ENCODE measurements at regions not wholly inside any gene's neighbourhood (a gene's known extent, or its start where the extent isn't known, plus 50 kb on each side); places are given as distances from the start of the nearest gene placed in this dataset.

- Histone ChIP-seq H2AFZ (ENCODE audit: low read length) (no peak overlapping the region), H3K27ac (ENCODE audit: low read depth, low read length, poor library complexity, severe bottlenecking) (no peak overlapping the region), H3K9me3 (ENCODE audit: low read length) (no peaks in the 10 kb centered on the region), H4K20me1 (ENCODE audit: insufficient read depth, low read length) (no peaks in the 10 kb centered on the region), H3K4me2 (ENCODE audit: low read length) (no peak overlapping the region), H3K79me2 (ENCODE audit: insufficient read depth, low read depth, low read length) (no peaks in the 10 kb centered on the region), H3K4me3 (ENCODE audit: low read depth, low read length, poor library complexity, severe bottlenecking) (no peak overlapping the region), H3K36me3 (ENCODE audit: insufficient read depth, low read length) (no peaks in the 10 kb centered on the region), H3K9me2 (ENCODE audit: insufficient read depth, low read length) (no peaks in the 10 kb centered on the region), H3K4me1 (ENCODE audit: insufficient read depth, low read length, poor library complexity, severe bottlenecking) (no peaks in the 10 kb centered on the region)
- no TSS peak for BruUV-seq (replicated peaks)
- POLR2A ChIA-PET, result interaction anchor here (0.6 kb wide), 1 partner anchor 132 kb away, joined by 4 read pairs; no protein-coding TSS in a partner anchor
- TF ChIP-seq, protein P1, sequence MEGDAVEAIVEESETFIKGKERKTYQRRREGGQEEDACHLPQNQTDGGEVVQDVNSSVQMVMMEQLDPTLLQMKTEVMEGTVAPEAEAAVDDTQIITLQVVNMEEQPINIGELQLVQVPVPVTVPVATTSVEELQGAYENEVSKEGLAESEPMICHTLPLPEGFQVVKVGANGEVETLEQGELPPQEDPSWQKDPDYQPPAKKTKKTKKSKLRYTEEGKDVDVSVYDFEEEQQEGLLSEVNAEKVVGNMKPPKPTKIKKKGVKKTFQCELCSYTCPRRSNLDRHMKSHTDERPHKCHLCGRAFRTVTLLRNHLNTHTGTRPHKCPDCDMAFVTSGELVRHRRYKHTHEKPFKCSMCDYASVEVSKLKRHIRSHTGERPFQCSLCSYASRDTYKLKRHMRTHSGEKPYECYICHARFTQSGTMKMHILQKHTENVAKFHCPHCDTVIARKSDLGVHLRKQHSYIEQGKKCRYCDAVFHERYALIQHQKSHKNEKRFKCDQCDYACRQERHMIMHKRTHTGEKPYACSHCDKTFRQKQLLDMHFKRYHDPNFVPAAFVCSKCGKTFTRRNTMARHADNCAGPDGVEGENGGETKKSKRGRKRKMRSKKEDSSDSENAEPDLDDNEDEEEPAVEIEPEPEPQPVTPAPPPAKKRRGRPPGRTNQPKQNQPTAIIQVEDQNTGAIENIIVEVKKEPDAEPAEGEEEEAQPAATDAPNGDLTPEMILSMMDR (conservative IDR thresholded peaks at IDR 0.05; ENCODE audit: low read length), result no peak
- no peak for TF ChIP-seq EZH2phosphoT487 (IDR thresholded peaks at IDR 0.05; ENCODE audit: borderline replicate concordance, low read depth, low read length)
- intact Hi-C loops (cut with micrococcal nuclease; ENCODE audit: unreplicated experiment), result no loop called here
- DNase-seq (ENCODE audit: low spot score), result no peak
- CTCF ChIA-PET (ENCODE audit: unreplicated experiment), result no interaction called here
Observed at GRCh38 chr13:73212482-73212881, 153.7 kb downstream of the KLF5 start.

DNA sequence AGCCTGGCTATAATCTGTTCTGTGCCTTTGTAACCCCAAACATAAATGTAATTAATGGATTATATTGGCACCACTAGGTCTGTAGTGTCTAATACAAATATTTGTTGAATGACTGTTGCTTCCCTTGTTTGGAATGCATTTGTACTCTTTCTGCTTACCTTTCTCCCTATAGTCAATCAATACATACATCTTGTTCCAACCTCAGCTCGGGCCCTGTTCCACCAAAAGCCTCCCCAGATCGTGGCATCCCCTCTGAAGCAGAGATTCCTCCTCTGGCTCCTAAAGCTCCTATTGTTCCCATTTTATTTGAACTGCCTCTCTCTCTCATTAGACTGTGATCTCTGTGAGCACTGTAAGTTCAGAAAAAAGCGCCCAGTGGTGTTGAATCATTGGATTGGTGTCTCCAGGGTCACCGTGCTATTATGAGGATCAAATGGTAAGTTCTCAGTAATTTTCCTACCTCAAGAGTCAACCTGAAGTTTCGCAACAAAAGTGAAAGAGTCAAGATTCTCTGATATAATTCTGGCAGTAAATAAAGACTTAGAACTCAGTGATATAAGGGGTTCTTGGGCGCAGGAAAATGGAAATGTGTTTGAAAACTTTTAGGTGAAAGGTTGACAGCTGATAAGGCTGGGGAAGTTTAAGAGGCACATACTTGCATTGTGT, 151.5 kb downstream of the KLF5 start:
- H3K4me2 ChIP-seq (ENCODE audit: low read length), result no peak overlapping the region
- POLR2A ChIA-PET, result no interaction called here
- no peaks in the 10 kb centered on the region for H3K4me1 ChIP-seq (ENCODE audit: insufficient read depth, low read length, poor library complexity, severe bottlenecking)
- no peak overlapping the region for H3K27ac ChIP-seq (ENCODE audit: low read depth, low read length, poor library complexity, severe bottlenecking)
- H3K79me2 ChIP-seq (ENCODE audit: insufficient read depth, low read depth, low read length), result no peaks in the 10 kb centered on the region
- CTCF ChIA-PET (ENCODE audit: unreplicated experiment), result no interaction called here
- intact Hi-C loops (cut with micrococcal nuclease; ENCODE audit: unreplicated experiment), result no loop called here
- H3K9me2 ChIP-seq (ENCODE audit: insufficient read depth, low read length), result no peaks in the 10 kb centered on the region
- no peak overlapping the region for H2AFZ ChIP-seq (ENCODE audit: low read length)
- no peaks in the 10 kb centered on the region for H3K36me3 ChIP-seq (ENCODE audit: insufficient read depth, low read length)
- no peaks in the 10 kb centered on the region for H3K9me3 ChIP-seq (ENCODE audit: low read length)
- DNase-seq (ENCODE audit: low spot score), result no peak
- no TSS peak for BruUV-seq (replicated peaks)
- no peak overlapping the region for H3K4me3 ChIP-seq (ENCODE audit: low read depth, low read length, poor library complexity, severe bottlenecking)
- H4K20me1 ChIP-seq (ENCODE audit: insufficient read depth, low read length), result no peaks in the 10 kb centered on the region
- no peak for TF ChIP-seq EZH2phosphoT487 (IDR thresholded peaks at IDR 0.05; ENCODE audit: borderline replicate concordance, low read depth, low read length)
- TF ChIP-seq, protein P1 (conservative IDR thresholded peaks at IDR 0.05; ENCODE audit: low read length), result no peak

- CTCF ChIA-PET (ENCODE audit: unreplicated experiment), result no interaction called here
- BruUV-seq (replicated peaks), result no TSS peak
Observed at GRCh38 chr13:73204952-73205351, 146.1 kb downstream of the KLF5 start.

More at GRCh38 chr13:73204952-73205351, 146.1 kb downstream of the KLF5 start:
- no peak for DNase-seq (ENCODE audit: low spot score)
- Histone ChIP-seq H3K4me3 (ENCODE audit: low read depth, low read length, poor library complexity, severe bottlenecking) (no peak overlapping the region), H3K4me1 (ENCODE audit: insufficient read depth, low read length, poor library complexity, severe bottlenecking) (no peaks in the 10 kb centered on the region), H3K27ac (ENCODE audit: low read depth, low read length, poor library complexity, severe bottlenecking) (no peak overlapping the region), H4K20me1 (ENCODE audit: insufficient read depth, low read length) (no peaks in the 10 kb centered on the region), H3K9me2 (ENCODE audit: insufficient read depth, low read length) (no peaks in the 10 kb centered on the region), H3K36me3 (ENCODE audit: insufficient read depth, low read length) (no peaks in the 10 kb centered on the region), H2AFZ (ENCODE audit: low read length) (no peak overlapping the region), H3K79me2 (ENCODE audit: insufficient read depth, low read depth, low read length) (no peaks in the 10 kb centered on the region), H3K9me3 (ENCODE audit: low read length) (no peaks in the 10 kb centered on the region), H3K4me2 (ENCODE audit: low read length) (no peak overlapping the region)
- POLR2A ChIA-PET, result no interaction called here
- TF ChIP-seq EZH2phosphoT487 (IDR thresholded peaks at IDR 0.05; ENCODE audit: borderline replicate concordance, low read depth, low read length), result no peak
- TF ChIP-seq, protein P1 (conservative IDR thresholded peaks at IDR 0.05; ENCODE audit: low read length), result no peak
- intact Hi-C loops (cut with micrococcal nuclease; ENCODE audit: unreplicated experiment), result no loop called here
